Mucosa of descending colon (tissue), 3 donors: ENCODE measurements at regions not wholly inside any gene's neighbourhood (a gene's known extent, or its start where the extent isn't known, plus 50 kb on each side); places are given as distances from the start of the nearest gene placed in this dataset.

Experiments
- ATAC-seq: fragments of 200-7000 bp; cut with Tn5 transposase; one replicate; pipeline ENCODE4 v1.9.1; 2020; ENCODE audit warnings: mild to moderate bottlenecking, moderate library complexity
- DNase-seq, 3 donors: peaks; one replicate each; pipeline ENCODE4 v3.0.0-alpha.2; 2020
- H3K36me3 ChIP-seq: fragments of 200-600 bp; one replicate; pipeline ENCODE4 v1.8.0; 2021; ENCODE audit warnings: low read depth, mild to moderate bottlenecking
- H3K4me1 ChIP-seq: fragments of 200-600 bp; one replicate; pipeline ENCODE4 v1.8.0; 2021; ENCODE audit warnings: low read depth, mild to moderate bottlenecking
- H3K4me3 ChIP-seq: fragments of 200-600 bp; one replicate; pipeline ENCODE4 v1.8.0; 2021; ENCODE audit warnings: mild to moderate bottlenecking
- H3K9me3 ChIP-seq: fragments of 200-600 bp; one replicate; pipeline ENCODE4 v1.8.0; 2021; ENCODE audit warnings: mild to moderate bottlenecking
- CTCF ChIP-seq: fragments of 200-600 bp; IDR thresholded peaks from one replicate; pipeline ENCODE4 v1.8.0; 2022; ENCODE audit warnings: antibody characterized with exemption, mild to moderate bottlenecking
- intact Hi-C, 2 donors: fragments of 100-400 bp; cut with DNase I in 1 of 2; cut with micrococcal nuclease in 1 of 2; formaldehyde crosslinking; loops; one replicate each; pipeline versions ENCODE4 v1.11.0 to v1.11.1; 2022; cut with DNase I, micrococcal nuclease
- donor health status: DM: no; HTN: no; CAD: no; lungs with moderate emphysema.
- donor health status: DM: no; HTN: no; CAD: no.
- donor health status: DM: no; HTN: yes; CAD: no.

- ATAC-seq (peak; percentile 19), DNase-seq (no peak)
- Histone ChIP-seq H3K4me1 (no peaks in the 10 kb centered on the region), H3K4me3 (no peak overlapping the region), H3K9me3 (no peaks in the 10 kb centered on the region), H3K36me3 (no peaks in the 10 kb centered on the region)
- no peak for TF ChIP-seq CTCF
- intact Hi-C loops = no loop called here
Observed at GRCh38 chr1:185594786-185595410, 139.3 kb upstream of the HMCN1 start.

- intact Hi-C loops = no loop called here
- no peaks in the 10 kb centered on the region for H3K4me1 ChIP-seq
- H3K4me3 ChIP-seq = no peak overlapping the region
- ATAC-seq (no peak), DNase-seq (no peak)
- no peaks in the 10 kb centered on the region for H3K9me3 ChIP-seq
- no peak for TF ChIP-seq CTCF
- H3K36me3 ChIP-seq = no peaks in the 10 kb centered on the region
Observed at GRCh38 chr1:185593271-185593670, 140.9 kb upstream of the HMCN1 start.

DNA sequence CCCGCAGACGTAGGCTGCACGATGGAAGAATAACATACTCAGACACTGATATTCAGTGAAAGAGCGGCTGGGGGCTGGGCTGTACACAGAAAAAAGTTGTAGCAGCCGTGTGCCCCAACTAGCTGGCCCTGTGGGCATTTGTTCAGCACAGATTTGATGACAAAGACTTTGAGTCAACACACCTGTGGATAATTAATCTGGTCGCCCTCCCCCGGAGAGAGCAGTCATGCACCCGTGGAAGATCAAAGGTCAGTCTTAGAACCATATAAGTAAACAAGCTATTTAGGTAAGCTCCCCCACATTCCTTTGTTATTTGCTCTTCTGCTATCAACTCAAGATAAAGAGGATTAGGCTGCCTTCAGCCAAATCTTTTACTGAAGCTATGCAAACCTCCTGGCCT, 148.4 kb upstream of the HMCN1 start:
- Histone ChIP-seq H3K4me1 (no peaks in the 10 kb centered on the region), H3K36me3 (no peaks in the 10 kb centered on the region), H3K9me3 (peaks cover 20% of the 10 kb centered on the region), H3K4me3 (no peak overlapping the region)
- DNase-seq (no peak), ATAC-seq (peak; percentile 81)
- no peak for TF ChIP-seq CTCF
- intact Hi-C loops = no loop called here

DNA sequence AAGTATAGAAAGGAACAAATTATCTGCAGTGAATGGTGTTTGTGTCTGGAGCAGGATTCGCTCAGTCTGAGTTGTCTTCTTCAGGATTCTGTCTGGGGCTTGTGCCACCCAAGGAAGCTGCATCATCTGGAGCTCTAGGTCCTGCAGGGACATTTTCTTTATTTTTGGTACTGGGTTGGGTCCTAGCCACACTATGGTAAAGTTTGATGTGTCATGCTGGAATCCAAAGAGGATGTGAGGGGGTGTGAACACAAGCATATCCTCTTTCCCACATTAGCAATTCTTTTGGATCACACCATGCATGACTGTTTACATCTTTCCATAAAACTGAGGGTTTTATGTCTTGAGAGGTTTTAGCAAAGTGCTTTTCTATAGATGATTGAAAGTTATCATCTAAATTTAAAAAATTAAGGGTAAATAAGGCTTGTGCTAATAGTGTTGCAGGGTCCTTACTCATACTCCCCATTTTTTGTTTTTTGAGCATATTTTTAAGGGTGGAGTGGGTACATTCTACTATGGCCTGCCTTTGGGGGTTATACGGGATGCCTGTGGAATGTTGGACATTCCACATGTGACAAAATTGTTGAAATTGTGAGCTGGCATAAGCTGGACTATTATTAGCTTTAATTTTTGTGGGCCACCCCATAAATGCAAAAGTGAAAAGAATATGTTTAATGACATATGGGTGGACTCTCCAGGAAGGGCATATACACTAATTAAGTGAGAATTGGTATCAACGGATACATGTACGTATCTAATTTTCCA, 152.0 kb upstream of the HMCN1 start:
- TF ChIP-seq CTCF = no peak
- Histone ChIP-seq H3K4me3 (no peak overlapping the region), H3K36me3 (no peaks in the 10 kb centered on the region), H3K4me1 (no peaks in the 10 kb centered on the region), H3K9me3 (peaks cover 44% of the 10 kb centered on the region)
- ATAC-seq (no peak), DNase-seq (no peak)
- intact Hi-C loops = no loop called here

DNA sequence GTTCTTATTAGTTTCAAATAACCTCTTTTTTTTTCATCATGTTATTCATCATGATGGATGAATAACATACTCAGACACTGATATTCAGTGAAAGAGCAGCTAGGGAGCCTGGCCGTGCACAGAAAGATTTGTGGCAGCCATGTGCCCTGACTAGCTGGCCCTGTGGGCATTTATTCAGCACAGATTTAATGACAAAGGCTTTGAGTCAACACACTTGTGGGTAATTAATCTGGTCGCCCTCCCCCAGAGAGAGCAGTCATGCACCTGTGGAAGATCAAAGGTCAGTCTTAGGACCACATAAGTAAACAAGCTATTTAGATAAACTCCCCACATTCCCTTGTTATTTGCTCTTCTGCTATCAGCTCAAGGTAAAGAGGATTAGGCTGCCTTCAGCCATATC, 153.2 kb upstream of the HMCN1 start:
- no peak for DNase-seq
- no peak overlapping the region for H3K4me3 ChIP-seq
- no peak for TF ChIP-seq CTCF
- no peaks in the 10 kb centered on the region for H3K4me1 ChIP-seq
- intact Hi-C loops = no loop called here
- no peak for ATAC-seq
- H3K9me3 ChIP-seq = peaks cover 44% of the 10 kb centered on the region
- H3K36me3 ChIP-seq = no peaks in the 10 kb centered on the region
